Testis (tissue), 2 donors: ENCODE measurements at regions not wholly inside any gene's neighbourhood (a gene's known extent, or its start where the extent isn't known, plus 50 kb on each side); places are given as distances from the start of the nearest gene placed in this dataset.

Experiments used
- POLR2A ChIP-seq: fragments of 450-650 bp; IDR thresholded peaks from one replicate; pipeline ENCODE4 v1.6.1; 2017; ENCODE audit warnings: antibody characterized with exemption, mild to moderate bottlenecking, moderate library complexity
- TF ChIP-seq, protein P1 (sequence below), 3 experiments: fragments of 450-650 bp in 2 of 3; fragments of 200-600 bp in 1 of 3; sonication (generic) in 1 of 3; IDR thresholded peaks; one replicate each; pipeline ENCODE4 v1.5.1; 2016 to 2019; ENCODE audit warnings: antibody characterized with exemption in 3 of 3, mild to moderate bottlenecking in 2 of 3, moderate library complexity in 1 of 3

DNA sequence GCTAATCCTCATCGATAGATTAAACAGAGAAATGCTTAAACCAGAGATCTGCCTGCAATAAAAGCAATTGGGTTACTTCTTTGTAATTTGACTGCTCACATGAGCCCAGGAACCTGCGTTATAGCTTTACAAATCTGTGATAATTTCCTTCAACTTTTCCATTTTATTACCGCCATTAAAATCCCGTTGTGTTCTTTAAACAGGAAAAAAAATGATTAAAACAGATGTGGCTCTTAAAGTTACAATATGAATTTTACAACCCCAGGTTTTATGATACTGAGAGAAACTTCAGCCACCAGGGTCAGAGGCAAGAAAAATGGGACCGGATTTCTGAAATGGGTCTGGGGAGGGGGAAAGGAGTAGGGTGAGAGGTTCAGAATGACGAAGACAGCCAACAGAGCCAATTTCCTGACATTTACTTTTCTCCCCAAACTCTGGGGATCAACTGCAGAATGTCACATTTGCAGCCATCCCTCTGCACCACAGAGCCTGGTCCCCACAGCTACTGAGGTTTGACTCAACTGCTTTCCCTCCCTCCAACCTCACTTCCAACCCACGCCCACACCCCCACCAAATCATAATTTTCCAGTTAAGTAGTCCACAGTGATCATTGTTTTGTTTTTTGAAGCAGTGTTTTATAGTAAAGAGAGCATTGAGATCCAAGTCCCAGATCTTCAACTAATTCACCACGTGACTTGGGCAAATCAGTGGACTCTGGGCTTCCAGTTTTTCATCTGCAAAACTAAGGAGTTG is 77.6 kb upstream of the EYA2 start:
- no peak for TF ChIP-seq POLR2A
- TF ChIP-seq, protein P1, sequence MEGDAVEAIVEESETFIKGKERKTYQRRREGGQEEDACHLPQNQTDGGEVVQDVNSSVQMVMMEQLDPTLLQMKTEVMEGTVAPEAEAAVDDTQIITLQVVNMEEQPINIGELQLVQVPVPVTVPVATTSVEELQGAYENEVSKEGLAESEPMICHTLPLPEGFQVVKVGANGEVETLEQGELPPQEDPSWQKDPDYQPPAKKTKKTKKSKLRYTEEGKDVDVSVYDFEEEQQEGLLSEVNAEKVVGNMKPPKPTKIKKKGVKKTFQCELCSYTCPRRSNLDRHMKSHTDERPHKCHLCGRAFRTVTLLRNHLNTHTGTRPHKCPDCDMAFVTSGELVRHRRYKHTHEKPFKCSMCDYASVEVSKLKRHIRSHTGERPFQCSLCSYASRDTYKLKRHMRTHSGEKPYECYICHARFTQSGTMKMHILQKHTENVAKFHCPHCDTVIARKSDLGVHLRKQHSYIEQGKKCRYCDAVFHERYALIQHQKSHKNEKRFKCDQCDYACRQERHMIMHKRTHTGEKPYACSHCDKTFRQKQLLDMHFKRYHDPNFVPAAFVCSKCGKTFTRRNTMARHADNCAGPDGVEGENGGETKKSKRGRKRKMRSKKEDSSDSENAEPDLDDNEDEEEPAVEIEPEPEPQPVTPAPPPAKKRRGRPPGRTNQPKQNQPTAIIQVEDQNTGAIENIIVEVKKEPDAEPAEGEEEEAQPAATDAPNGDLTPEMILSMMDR (IDR thresholded peaks at IDR 0.05), result no peak
